Eye (tissue), 1 donor: ENCODE measurements at regions not wholly inside any gene's neighbourhood (a gene's known extent, or its start where the extent isn't known, plus 50 kb on each side); places are given as distances from the start of the nearest gene placed in this dataset.

Experiments
- DNase-seq: peaks from one replicate; pipeline ENCODE4 v3.0.0-alpha.2; 2015

DNA sequence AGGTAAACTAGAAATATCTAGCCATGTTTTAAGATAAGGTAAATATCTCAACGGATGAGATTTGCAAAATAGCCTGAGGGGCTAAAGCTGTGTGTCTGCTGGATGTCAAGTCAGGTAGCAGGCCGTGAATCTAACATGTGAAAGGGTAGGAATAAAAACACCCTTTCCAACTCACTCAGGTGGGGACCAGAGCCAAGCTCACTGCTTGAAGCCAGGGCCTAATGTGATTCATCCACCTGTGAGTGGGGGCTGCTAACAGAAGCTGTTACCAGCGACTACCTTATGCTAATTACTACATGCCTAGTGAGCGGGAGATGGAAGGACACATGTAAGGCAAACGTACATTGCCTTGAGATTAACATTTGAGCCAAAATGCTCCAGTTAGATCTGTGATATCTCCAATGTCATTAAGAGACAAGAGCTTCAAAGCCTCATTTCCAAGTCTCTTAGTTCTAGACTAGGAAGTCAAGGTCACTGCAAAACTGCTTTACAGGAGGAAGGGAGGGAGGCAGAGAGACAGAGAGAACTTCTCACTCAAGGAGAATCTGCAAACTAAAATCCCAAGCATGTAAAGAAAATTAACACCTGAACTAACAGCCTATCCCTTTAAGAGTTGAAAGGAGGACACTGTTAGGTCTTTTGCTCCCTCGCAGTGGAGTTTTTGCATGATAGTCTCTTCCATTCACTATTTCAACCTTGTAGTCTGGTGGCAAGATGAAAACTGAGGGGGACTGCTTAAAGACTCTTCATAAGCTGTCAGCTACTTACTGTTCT lies 141.6 kb upstream of the RPS23 start:
- no peak for DNase-seq

DNA sequence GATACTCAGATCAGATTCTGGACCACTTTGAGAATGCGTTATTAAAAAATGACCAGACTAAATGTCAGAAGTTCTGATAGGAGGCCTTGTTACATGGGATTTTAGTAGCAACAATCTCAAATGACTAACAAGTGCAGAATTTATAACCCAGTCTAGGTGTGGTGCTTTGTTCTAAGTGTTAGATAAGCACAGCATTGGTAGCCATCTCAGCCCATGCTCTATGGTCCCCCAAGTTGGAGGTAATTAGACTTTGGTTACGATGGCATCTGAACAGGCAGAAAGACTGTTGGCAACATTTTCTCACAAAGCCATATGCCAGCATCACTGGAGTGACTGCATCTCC lies 140.4 kb upstream of the RPS23 start:
- no peak for DNase-seq

DNA sequence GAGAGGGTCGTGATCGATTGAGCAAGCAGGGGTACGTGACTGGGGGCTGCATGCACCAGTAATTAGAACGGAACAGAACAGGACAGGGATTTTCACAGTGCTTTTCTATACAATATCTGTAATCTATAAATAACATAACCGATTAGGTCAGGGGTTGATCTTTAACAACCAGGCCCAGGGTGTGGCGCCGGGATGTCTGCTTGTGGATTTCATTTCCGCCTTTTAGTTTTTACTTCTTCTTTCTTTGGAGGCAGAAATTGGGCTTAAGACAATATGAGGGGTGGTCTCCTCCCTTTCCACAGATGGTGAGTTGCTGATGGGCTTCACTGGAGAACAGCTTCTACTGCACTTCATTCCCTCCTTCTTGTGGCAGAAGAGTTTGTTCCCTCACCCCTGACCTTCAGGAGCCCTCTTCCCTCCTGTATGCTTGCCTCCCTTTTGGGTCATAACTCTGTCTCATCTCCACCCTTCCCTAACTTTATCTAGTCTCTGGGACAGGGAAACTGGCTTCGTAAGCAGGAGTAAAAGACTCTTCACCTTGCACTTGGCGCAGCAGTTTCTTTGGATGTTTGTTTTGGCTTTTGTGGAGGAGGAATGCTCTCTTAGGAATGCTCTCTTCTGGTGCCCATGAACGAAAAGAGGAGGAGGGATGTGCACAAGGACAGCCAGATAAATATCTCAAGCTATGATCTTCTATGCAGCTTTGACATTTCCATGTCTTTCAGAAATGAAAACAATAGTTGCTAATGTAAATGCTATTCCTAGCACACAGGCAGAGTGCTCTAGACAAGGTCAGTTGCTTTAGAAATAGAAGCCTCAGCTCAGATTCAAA lies 139.8 kb upstream of the RPS23 start:
- DNase-seq = no peak

DNA sequence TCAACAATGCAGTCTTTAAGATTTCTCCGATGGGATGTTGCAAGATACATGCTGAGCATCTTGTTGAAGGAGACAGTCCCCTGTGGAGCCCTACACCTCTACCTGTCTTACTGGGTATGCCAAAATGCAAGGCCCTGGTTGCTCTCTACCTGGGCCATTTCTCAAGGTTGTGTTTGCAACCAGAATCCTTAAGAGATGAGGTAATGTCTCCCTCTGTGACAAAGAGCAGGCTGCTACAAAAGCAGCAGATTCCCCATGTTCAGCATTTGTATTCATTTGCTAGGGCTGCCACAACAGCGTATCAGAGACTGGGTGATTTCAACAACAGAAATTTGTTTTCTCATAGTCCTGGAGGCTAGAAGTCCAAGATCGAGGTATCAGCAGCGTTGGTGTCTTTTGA lies 138.4 kb upstream of the RPS23 start:
- no peak for DNase-seq

DNA sequence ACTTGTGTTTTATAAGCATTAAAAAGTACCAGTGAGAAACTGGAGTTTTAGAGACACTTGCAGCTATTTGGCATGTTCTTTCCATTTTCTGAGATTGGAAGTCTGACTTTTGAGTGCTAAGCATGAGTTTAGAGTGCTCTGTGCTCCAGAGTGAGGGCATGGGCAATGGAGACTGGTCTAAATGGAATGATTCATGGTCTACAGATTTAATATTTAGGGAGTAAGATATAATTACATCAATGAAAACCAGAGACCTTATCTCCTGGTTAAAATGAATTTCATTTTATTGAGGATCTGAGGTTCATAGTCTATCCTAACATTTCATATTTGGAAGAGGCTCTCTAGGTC lies 135.9 kb upstream of the RPS23 start:
- no peak for DNase-seq

DNA sequence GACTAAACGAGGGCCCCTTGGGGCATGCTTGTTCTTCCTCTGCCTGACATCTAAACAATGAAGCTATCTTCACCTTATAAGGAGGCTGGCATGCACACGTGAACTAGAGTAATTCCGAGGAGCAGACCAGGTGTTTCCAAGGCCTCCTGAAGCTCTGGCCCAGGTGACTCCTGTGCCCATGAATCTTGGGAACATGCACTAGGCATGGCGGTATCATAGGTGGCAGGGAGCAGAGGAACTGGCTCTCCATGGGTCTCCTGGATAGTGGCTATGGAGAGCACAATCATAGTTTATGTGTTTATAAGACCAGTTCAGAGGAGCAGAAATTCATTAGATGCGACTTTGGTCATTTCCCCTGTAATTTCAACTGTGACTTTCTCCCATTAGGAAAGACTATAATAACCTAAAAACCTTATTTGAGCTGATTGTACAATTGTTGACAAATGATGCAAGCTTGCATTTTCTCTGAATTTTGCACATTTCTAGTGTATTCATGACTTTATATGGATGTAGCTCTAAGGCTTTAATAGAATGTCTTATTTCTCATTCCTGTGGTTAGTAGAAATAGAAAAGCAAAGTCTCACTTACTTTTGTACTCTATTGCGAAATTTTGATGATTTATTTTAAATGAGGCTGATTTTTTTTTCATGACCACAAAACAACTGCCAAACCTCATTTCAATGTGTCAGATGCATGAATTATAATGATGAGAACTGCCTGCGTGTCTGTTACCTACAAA lies 135.3 kb upstream of the RPS23 start:
- DNase-seq = peak; percentile 29

DNA sequence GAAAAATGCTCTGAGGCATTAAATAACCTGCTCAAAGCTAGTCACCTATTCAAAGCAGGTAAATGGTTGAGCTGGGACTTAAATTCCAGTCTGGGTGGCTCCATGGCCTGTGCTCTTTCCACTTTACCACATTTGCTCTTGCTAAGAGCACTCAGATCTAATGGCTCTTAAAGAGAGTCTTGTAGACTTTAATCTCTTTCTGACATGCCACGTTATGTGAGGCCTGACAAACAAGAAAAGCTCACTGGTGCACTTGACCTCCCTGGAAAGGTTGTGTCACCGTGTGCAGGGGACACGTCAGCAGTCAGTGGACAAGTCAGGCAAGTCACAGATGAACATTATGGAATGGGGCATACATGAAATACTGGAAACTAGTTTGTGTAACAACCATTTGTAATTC lies 129.9 kb upstream of the RPS23 start:
- no peak for DNase-seq

DNA sequence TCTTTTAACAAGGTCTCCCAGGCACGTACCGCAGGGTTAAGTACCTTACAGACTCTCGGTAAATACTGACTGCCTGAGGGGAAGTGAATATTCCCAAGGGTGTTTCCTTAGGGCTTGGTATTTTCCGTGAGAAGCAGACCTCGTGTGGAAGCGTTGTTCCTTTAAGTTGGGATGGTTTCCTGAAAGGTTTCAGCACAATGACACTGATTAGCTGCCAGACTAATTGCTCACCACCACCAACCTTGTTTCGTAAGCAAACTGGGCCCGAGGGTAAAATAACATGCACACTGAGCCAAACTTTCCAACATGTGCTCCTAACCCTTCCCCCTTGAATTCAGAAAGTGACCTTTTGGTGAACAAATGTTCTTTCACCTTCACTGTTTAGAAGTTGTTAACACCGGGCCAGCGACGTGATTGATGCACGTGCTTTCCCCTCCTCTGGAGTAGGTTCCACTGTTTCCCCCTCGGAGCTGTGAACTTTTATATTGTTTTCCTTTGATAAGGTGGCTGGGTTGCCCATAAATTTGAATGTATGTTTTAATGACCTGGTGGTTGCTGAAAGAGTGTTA lies 128.1 kb upstream of the RPS23 start:
- peak; percentile 45 for DNase-seq

DNA sequence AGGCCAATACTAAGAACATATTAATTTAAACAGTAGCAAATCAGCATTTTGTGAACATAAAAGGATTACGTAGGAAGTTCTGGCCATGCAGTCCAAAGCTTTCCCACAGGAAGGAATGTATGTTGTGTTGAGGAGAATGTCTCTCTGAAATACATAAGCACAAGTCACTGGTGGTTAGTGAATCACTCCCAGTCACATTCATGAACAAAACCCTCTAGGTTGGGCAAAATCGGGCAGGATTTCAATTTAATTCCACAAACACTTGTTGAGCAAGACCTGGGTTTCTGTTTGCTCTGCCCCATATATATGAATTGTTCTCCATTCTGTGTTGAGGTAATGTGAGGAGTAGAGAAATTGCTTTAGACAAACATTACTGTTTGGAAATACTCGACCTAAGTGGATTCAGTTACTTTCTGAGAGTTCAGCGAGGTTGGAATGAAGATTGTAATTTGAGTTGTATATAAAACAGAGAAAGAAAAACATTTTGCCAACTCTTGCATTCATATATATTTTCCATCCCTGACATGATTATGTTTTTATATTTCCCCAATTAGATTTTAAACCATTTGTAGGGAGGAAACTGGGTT lies 127.6 kb upstream of the RPS23 start:
- peak; percentile 15 for DNase-seq

DNA sequence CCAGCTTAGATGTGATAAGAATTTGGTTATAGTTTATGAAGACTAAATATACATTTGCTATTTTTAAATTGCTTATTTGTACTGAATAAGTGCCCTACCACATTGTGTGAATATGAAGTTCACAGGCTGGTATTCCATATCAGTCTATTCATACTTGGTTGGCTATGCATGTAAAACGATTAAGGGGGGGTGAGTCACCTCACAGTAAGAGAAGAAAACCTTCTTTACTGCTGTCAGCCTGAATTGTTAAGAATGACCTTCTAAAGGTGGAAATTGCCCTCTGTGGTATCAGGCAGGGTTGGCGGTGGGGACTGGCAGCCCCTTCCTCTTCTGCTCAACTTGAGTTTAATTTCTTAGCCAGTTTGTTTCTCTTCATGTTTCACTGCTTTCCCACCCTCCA lies 127.0 kb upstream of the RPS23 start:
- DNase-seq = no peak

DNA sequence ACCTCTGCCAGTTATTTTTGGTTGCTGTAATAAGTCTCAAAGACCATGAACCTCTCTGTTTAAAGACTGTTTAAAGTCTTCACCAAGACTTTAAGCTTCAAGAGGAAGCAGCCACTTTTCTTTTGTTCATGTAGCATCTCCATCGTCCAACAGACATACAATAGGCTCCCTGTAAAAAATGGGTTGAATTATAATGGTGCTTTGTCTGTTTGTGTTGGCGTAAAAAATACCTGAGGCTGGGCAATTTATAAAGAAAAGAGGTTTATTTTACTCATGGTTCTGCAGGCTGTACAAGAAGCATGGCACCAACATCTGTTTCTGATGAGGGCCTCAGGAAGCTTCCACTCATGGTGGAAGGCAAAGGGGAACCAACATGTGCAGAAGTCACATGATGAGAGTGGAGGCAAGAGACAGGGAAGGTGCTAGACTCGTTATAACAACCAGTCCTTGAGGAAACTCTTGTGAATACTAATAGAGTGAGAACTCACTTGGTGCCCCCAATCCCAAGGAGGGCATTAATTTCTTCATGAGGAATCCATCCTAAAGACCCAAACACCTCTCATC lies 126.3 kb upstream of the RPS23 start:
- DNase-seq = no peak

DNA sequence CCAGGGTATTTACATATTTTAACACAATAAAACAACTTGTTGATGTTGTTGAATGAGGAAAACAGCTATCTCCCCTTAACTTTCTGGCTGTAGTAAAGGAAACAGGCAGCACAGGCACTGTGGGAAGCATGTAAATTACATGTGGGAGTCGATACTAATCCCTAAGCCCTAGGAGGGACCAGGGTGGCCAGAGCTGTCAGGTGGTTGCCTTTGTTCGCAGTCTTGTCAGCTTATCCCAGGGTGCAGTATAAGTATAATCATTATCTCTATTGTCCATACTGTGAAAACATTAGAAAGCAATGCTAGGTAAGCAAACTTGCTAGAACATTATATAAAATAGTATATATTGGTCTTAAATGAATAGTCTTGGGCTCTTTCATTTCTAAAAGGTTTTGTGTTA lies 125.6 kb upstream of the RPS23 start:
- no peak for DNase-seq

DNA sequence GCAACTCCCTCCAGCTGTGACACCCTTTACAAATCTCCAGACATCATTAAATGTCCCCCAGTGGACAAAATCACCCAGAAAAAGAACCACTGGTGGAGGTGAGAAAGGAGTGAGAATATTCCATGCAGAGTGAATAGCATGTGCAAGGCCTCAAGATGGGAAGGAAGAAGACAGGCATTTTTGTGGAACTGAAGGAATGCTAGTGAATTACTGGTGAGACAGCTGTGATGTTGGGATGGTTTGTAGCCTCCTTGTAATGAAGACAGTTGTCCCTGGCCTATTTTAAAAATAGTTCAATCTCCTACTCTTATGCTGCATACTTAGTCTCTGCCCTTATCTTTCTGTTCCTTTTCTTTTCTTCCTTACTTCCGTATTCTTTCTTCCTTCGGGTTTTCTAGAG lies 124.9 kb upstream of the RPS23 start:
- DNase-seq = no peak

DNA sequence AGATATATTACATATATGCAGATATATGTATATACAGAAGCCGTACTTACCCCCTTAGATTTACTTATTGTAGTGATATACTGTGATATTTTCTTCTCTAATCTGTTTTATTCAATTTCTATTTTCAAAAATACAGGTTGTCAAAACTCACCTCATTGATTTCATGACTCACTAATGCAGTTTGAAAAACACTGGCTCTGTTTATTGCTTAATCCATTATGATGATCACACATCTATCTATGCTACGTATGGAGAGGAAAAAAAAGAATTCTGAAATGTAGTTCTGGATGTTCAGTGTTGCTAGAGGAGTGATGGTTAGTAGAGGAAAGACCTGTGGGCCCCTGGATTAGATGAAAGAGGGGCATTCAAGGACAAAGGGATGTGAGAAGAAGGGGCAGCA lies 121.0 kb upstream of the RPS23 start:
- DNase-seq = no peak

DNA sequence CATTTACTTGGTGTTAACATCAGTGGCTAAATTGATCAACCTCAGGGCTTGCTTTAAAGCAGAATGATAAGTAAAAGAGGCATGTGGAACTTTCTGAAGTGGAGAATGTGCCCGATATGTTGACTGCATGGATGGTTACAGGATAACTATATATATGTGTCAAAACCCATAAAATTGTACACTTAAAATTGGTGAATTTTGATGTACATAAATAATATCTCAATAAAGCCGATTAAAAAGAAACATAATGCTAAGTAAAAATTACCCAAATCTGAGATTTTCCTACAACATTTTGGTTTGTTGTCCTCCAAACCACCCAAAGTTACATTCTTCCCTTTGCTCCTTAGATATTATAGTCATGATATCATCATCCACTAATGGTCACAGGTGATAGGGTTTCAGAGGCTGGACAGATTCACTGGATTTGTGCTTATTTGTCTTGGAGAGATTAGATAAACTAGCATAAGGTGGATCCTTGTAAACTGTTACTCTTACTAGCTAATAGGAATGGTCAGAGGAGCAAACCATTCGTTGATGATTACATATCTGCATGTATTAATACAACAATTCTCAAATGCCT lies 119.7 kb upstream of the RPS23 start:
- DNase-seq = no peak

DNA sequence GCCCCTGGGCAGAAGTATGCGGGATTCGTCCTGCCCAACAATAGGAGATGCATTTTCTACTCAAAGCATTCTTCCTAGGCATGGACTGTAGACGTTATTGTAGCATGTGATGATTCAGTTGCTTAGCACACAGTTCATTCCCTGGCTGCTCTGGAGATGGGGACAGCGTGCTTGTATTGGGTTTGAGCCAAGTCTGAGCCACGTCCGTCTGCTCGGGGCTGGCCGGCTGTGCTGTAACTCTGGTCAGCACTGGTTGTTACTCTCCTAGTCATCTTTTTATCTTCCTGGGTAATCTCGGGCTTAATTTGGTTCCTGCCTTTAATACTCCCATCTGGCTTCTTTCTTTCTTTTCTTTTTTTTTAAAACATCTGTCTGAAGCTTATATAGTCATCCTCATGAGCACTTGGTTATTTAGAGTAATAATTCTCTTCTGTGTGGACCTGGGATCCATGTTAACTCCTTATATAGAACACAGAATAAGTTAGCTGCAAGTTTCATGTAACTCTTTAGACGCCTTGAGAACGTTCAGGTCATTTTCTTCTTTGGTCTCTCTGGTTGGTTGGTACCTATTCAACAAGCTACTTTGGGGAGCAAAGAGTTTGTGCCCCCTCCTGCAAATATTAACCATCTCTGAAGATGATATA lies 118.8 kb upstream of the RPS23 start:
- peak; percentile 76 for DNase-seq

DNA sequence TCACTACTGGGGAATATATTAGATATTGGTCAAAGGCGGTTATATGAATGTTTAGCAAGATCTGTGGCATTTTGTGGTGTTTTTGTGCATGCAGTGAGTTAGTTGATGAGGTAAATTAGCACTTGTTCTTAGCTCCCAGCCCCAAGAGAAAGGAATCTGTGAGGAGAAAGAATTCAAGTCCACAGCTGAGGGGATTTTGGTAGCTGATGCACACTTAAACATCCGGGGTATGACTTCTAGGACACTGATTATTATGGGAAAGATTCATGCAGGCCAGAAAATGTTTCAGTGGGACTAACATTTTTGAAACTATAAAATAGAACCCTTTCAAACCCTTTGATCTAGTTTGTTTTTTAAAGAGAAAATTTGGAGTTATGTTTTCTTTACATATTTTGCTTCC lies 118.2 kb upstream of the RPS23 start:
- DNase-seq = no peak

DNA sequence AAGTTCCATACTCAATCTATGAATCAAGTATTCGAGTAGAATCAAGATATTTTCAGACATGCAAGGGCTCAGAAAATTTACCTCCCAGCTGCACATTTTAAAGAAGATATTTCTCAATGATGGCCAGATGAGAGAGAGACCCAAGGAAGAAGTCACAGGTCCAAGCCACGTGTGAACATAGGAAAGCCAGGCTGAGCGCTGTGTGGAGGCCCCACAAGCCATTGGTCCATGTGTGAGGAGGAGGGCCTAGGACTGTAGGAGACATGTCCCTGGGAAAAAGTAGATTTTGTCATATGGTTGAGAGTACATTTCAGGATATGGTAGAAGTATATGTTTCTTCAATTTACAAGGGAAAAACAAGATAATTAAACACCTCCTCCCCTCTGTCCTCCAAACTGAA lies 115.8 kb upstream of the RPS23 start:
- DNase-seq = no peak

DNA sequence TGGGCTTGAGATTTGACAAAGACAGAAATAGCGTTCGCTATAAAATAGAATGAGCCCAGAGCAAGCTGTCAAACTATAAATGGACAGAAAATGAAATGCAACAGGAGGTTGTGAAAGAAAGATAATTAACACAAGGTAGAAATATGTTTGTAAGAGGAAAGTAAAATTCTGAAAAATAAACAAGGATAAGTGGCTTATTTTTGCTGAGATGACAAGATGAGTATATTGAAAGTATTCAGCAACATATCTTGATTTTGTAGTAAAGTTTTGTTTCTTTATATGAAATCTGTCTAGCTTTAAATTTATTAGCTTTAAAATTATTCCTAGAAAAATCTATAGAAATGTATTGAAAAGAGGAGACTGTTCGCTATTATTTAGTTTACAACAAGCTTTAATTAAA lies 111.9 kb upstream of the RPS23 start:
- no peak for DNase-seq

DNA sequence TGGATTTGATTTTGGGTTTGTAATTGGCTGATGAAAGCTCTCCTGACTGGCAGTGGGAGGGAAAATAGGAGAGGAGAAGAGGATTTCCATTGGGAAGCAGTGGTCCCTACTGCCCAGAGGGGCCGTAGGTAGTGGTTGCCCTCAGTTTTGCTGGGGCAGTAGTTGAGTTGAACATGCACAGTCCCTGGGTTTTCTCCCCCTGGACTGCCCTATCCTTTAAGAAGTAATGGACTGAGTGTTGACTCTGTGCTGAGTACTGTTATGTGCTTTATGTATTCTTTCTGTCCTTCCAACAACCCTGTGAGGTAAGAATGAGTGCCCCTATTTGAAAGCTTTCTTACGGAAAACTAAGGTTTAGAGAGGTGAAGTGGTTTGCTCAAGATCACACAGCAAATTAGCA lies 111.2 kb upstream of the RPS23 start:
- no peak for DNase-seq

DNA sequence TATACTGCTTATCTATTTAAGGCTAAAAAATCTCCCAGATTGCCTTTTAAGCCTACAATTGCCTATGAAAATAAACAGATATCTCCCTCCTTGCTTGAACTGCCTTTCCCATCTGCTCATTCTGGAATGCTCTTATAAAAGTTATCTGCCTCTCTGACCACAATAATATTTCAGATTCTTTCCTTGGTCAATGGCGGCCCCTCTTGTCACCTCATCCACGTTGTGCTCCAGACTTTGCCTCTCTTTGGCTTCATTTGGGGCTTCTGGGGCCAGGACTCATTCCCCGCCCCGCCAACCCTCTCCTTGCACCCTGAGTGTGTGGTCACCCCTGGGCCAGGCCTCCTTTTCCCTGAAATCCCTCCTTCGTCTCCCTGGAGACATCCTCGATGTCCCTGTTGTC lies 110.0 kb upstream of the RPS23 start:
- DNase-seq = no peak

DNA sequence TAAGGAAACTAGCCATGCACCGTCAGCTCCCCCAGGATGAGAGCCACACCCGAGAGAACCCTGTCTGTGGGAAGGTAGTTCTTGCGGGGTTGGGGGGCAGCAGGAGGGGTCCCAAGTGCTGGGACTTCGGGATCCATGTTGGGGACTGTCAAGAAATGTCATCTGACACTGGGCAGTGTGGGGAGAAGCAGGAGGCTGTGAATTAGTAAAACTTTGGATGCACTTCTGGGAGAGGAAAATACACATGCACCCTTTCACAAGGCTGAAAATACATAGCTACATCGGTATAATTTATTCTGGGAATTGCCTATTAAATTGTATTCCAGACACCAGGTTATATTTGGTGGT lies 109.6 kb upstream of the RPS23 start:
- DNase-seq = no peak
